BJ (cell line): ENCODE measurements at regions not wholly inside any gene's neighbourhood (a gene's known extent, or its start where the extent isn't known, plus 50 kb on each side); places are given as distances from the start of the nearest gene placed in this dataset.

Experiments used
- CTCF ChIA-PET: fragments of 350-600 bp; formaldehyde crosslinking; extraction: SDS; loops from one replicate; lab custom pipeline; 2021; ENCODE audit warnings: antibody characterized with exemption, inconsistent platforms; lab: Yijun Ruan, JAX
- POLR2A ChIA-PET: fragments of 300-600 bp; sonication (Branson Sonifier 250); formaldehyde crosslinking; extraction: SDS; loops from one replicate; lab custom pipeline; 2021; ENCODE audit warnings: antibody characterized with exemption; lab: Charles Lee
- DNase-seq: peaks from one replicate; pipeline ENCODE4 v3.0.0-alpha.2; 2011; ENCODE audit warnings: low read depth
- H3K27me3 ChIP-seq: 2 replicates; pipeline ENCODE4 v1.6.0; 2011; ENCODE audit warnings: low read length; ENCODE audit not compliant: control insufficient read depth, insufficient read depth
- H3K36me3 ChIP-seq: 2 replicates; pipeline ENCODE4 v1.5.1; 2011; ENCODE audit warnings: low read length; ENCODE audit not compliant: control insufficient read depth, insufficient read depth
- H3K4me3 ChIP-seq: 2 replicates; pipeline ENCODE4 v1.5.1; 2011; ENCODE audit warnings: low read depth, mild to moderate bottlenecking, control low read depth, low read length
- TF ChIP-seq, protein P1 (sequence below): IDR thresholded peaks from 2 replicates; pipeline ENCODE4 v1.5.1; 2011; ENCODE audit warnings: low read depth, mild to moderate bottlenecking, control low read depth, inconsistent platforms, low read length, moderate library complexity; ENCODE audit not compliant: insufficient read depth

- ChIA-PET POLR2A (no interaction called here), CTCF (no interaction called here)
- TF ChIP-seq, protein P1, sequence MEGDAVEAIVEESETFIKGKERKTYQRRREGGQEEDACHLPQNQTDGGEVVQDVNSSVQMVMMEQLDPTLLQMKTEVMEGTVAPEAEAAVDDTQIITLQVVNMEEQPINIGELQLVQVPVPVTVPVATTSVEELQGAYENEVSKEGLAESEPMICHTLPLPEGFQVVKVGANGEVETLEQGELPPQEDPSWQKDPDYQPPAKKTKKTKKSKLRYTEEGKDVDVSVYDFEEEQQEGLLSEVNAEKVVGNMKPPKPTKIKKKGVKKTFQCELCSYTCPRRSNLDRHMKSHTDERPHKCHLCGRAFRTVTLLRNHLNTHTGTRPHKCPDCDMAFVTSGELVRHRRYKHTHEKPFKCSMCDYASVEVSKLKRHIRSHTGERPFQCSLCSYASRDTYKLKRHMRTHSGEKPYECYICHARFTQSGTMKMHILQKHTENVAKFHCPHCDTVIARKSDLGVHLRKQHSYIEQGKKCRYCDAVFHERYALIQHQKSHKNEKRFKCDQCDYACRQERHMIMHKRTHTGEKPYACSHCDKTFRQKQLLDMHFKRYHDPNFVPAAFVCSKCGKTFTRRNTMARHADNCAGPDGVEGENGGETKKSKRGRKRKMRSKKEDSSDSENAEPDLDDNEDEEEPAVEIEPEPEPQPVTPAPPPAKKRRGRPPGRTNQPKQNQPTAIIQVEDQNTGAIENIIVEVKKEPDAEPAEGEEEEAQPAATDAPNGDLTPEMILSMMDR = no peak
These were observed 131.9 kb downstream of the ZNF326 start for GRCh38 chr1:90126834-90127233.

DNA sequence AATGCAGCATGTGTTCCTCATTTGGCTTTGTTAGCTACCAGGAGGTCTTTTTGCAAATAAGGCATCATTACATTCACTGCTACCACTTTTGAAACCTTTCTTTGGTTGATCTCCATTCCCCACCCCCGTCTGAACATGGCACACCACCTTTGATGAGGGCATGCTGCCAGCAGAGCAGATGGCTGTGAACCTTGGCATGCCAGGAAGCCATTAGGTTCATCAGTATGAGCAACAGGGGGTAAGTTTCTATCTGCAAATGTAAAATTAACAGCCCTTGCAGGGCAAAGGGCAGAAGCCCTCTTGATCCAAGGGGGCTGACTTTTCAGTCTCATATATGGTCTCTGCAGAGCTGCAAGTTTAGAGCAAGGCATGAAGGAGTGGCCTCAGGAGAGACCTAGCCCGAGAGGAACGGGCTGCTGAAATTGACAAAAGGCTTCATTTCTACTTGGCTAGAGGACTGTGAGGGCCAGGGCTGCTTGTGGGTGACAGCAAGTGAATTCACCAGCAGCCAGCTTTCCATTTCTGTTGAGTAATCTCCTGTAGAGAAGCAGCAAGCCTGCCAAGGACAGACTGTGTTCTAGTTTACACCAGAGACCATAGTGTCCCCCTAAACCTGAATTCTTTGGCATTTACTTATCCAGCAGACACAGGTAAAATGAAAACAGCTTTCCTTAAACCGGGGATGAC is 127.9 kb downstream of the ZNF326 start:
- CTCF ChIA-PET = no interaction called here
- POLR2A ChIA-PET = no interaction called here
- no peak for DNase-seq
- Histone ChIP-seq H3K4me3 (no peak overlapping the region), H3K36me3 (no peaks in the 10 kb centered on the region), H3K27me3 (peaks cover under 1% of the 10 kb centered on the region; the same call in 1 of the 2 replicates)
- TF ChIP-seq, protein P1 = no peak

More at GRCh38 chr1:90126834-90127233, 131.9 kb downstream of the ZNF326 start:
- no peak overlapping the region for H3K4me3 ChIP-seq
- no peaks in the 10 kb centered on the region for H3K27me3 ChIP-seq
- no peak for DNase-seq
- H3K36me3 ChIP-seq = no peaks in the 10 kb centered on the region

- ChIA-PET CTCF (interaction anchor here (0.7 to 1.1 kb wide), 2 partner anchors 146 to 1050 kb away, joined by 3 read pairs; no protein-coding TSS in a partner anchor), POLR2A (no interaction called here)
- Histone ChIP-seq H3K36me3 (no peaks in the 10 kb centered on the region), H3K4me3 (no peak overlapping the region), H3K27me3 (peaks cover 2% of the 10 kb centered on the region; the same call in 1 of the 2 replicates)
- DNase-seq = peak; percentile 5
- TF ChIP-seq, protein P1 = peak; percentile 69
These were observed 119.7 kb downstream of the ZNF326 start for GRCh38 chr1:90114521-90115141.

- ChIA-PET CTCF (no interaction called here), POLR2A (no interaction called here)
- Histone ChIP-seq H3K4me3 (no peak overlapping the region), H3K36me3 (no peaks in the 10 kb centered on the region), H3K27me3 (peaks cover 7% of the 10 kb centered on the region)
- no peak for DNase-seq
- TF ChIP-seq, protein P1 = no peak
These were observed 113.1 kb downstream of the ZNF326 start for GRCh38 chr1:90107990-90108389.

DNA sequence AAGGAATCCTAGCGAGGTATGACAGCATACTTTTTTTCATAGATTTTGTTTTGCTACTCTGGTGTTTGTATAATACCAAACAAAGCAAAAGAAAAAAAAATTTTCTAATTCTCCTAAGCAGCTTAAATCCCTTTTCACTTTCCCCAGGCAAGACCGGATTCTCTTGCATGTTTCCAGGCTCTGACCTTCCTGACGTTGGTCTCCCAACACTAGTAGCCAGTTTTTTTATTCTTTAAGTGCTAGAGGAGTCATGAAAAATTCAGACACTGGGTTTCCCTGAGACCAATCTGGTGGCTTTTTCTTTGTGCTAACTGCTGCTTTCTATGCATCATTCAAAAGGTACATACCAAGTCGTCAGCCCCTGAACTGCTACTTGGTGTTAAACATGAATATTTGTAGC is 111.4 kb downstream of the ZNF326 start:
- CTCF ChIA-PET = no interaction called here
- H3K4me3 ChIP-seq = no peak overlapping the region
- POLR2A ChIA-PET = no interaction called here
- H3K36me3 ChIP-seq = no peaks in the 10 kb centered on the region
- no peak for DNase-seq
- TF ChIP-seq, protein P1 = no peak
- peaks cover 7% of the 10 kb centered on the region for H3K27me3 ChIP-seq
